ENCODE measurements at regions not wholly inside any gene's neighbourhood (a gene's known extent, or its start where the extent isn't known, plus 50 kb on each side); places are given as distances from the start of the nearest gene placed in this dataset.
A peak's percentile ranks its signal among the peaks of the same experiment; 100 is the strongest.
"Not testable (repeated sequence)": the region's sequence is repeated elsewhere in the genome, so short reads cannot be mapped to it uniquely, and the experiment has no call there.

GRCh38 chr7:69049326-69049725 lies 548.9 kb upstream of the AUTS2 start:
- Histone ChIP-seq H3K9me3 (ENCODE audit: insufficient read depth, low read depth, low read length) (peaks cover 8% of the 10 kb centered on the region), H3K36me3 (ENCODE audit: insufficient read depth, low read depth, low read length) (no peaks in the 10 kb centered on the region), H3K9ac (ENCODE audit: low read depth, low read length) (no peak overlapping the region), H3K27ac (ENCODE audit: low read length) (no peak overlapping the region), H3K4me3 (ENCODE audit: low read length) (no peak overlapping the region), H3K4me1 (ENCODE audit: insufficient read depth, low read length) (no peaks in the 10 kb centered on the region), H3K27me3 (ENCODE audit: insufficient read depth, low read length) (no peaks in the 10 kb centered on the region)

DNA sequence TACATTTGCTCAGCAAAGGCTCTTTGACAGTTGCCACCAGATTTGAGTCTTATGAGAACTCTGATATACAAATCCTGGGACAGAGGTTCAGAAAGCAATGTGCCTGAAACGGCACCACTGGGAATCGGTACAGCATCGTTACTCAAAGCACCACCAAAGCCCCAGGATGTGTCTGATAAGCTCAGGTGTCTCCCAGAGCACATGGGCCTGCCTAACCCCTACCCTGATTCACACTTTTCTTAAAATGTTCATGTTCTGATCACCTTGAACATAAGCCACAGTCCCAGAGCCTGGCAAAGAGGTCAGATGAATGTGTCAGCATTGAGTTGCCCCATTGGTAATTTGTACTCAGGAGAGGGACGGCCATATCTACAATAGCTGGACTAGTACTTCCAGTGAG lies 545.8 kb upstream of the AUTS2 start:
- no peak overlapping the region for H3K27ac ChIP-seq (ENCODE audit: low read length)
- no peaks in the 10 kb centered on the region for H3K36me3 ChIP-seq (ENCODE audit: insufficient read depth, low read depth, low read length)
- no peaks in the 10 kb centered on the region for H3K4me1 ChIP-seq (ENCODE audit: insufficient read depth, low read length)
- H3K4me3 ChIP-seq (ENCODE audit: low read length) = no peak overlapping the region
- no peak overlapping the region for H3K9ac ChIP-seq (ENCODE audit: low read depth, low read length)
- no peaks in the 10 kb centered on the region for H3K9me3 ChIP-seq (ENCODE audit: insufficient read depth, low read depth, low read length)
- H3K27me3 ChIP-seq (ENCODE audit: insufficient read depth, low read length) = no peaks in the 10 kb centered on the region

DNA sequence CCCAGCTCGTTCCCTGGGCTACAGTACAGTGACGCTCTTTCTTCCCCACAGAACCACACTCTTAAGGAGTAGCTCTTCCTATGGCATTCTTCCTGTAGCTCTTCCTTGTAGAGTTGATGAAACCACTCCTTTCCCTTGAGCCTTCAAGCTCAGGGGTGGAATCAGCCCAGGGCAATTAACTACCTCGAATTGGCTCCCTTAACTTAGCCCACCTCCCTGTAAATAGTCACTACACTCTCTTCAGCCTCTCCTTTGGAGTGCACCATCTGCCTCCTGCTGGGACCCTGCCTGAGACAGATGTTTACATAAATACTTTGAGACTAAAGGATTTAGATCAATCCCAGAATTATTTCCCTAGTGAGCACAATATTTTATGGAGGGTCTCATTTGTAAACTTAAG lies 537.8 kb upstream of the AUTS2 start:
- Histone ChIP-seq H3K4me1 (ENCODE audit: insufficient read depth, low read length) (peaks cover 6% of the 10 kb centered on the region; the same call in 1 of the 2 replicates), H3K27ac (ENCODE audit: low read length) (no peak overlapping the region)

DNA sequence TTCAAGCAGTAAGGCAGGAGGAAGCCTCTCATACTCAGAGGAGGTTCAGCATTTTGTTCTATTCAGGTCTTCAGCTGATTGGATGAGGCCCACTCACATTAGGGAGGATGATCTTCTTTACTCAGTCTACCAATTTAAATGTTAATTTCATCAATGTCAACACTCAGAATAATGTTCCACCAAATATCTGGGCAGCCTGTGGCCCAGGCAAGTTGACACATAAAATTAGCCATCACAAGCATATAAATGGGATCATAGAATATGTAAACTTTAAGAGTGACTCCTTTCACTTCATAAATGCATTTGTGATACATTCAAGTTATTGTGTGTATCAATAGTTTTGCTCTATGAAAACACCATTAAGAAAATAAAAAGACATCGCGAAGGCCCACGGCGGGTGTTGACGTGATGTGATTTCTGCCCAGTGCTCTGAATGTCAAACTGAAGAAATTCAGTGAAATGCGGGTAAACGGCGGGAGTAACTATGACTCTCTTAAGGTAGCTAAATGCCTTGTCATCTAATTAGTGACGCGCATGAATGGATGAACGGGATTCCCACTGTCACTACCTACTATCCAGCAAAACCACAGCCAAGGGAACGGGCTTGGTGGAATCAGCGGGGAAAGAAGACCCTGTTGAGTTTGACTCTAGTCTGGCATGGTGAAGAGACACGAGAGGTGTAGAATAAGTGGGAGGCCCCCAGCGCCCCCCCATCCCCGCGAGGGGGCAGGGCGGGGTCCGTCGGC lies 536.1 kb upstream of the AUTS2 start:
- H3K4me1 ChIP-seq (ENCODE audit: insufficient read depth, low read length) = peaks cover 6% of the 10 kb centered on the region; the same call in 1 of the 2 replicates
- no peaks in the 10 kb centered on the region for H3K36me3 ChIP-seq (ENCODE audit: insufficient read depth, low read depth, low read length)
- no peaks in the 10 kb centered on the region for H3K27me3 ChIP-seq (ENCODE audit: insufficient read depth, low read length)
- no peak overlapping the region for H3K9ac ChIP-seq (ENCODE audit: low read depth, low read length)
- H3K27ac ChIP-seq (ENCODE audit: low read length) = no peak overlapping the region
- peaks cover 4% of the 10 kb centered on the region; the same call in 1 of the 2 replicates for H3K9me3 ChIP-seq (ENCODE audit: insufficient read depth, low read depth, low read length)
- no peak overlapping the region for H3K4me3 ChIP-seq (ENCODE audit: low read length)

More for the DNA sequence above, 537.8 kb upstream of the AUTS2 start:
- H3K9ac ChIP-seq (ENCODE audit: low read depth, low read length) = no peak overlapping the region
- H3K9me3 ChIP-seq (ENCODE audit: insufficient read depth, low read depth, low read length) = peaks cover 4% of the 10 kb centered on the region; the same call in 1 of the 2 replicates
- H3K36me3 ChIP-seq (ENCODE audit: insufficient read depth, low read depth, low read length) = no peaks in the 10 kb centered on the region
- H3K27me3 ChIP-seq (ENCODE audit: insufficient read depth, low read length) = no peaks in the 10 kb centered on the region
- H3K4me3 ChIP-seq (ENCODE audit: low read length) = no peak overlapping the region

DNA sequence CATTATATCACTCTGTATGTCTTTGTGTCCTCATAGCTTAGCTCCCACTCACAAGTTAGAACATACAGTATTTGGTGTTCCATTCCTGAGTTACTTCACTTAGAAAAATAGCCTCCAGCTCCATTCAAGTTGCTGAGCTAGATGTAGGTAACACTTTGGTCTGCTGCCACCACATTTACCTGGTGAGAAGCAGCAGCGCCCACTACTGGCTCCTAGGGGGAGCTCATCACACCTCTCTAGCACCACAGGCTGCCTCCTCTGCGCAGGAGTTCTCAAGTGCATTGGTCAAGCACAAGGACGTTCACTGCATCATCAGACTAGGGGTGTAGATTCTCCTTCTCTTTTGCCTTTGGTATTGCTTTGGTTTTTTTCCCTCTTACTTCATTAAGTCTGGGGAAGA lies 530.9 kb upstream of the AUTS2 start:
- Histone ChIP-seq H3K4me3 (ENCODE audit: low read length) (no peak overlapping the region), H3K27ac (ENCODE audit: low read length) (no peak overlapping the region), H3K36me3 (ENCODE audit: insufficient read depth, low read depth, low read length) (no peaks in the 10 kb centered on the region), H3K9me3 (ENCODE audit: insufficient read depth, low read depth, low read length) (peaks cover 14% of the 10 kb centered on the region; the same call in 1 of the 2 replicates), H3K9ac (ENCODE audit: low read depth, low read length) (no peak overlapping the region), H3K4me1 (ENCODE audit: insufficient read depth, low read length) (no peaks in the 10 kb centered on the region), H3K27me3 (ENCODE audit: insufficient read depth, low read length) (no peaks in the 10 kb centered on the region)

DNA sequence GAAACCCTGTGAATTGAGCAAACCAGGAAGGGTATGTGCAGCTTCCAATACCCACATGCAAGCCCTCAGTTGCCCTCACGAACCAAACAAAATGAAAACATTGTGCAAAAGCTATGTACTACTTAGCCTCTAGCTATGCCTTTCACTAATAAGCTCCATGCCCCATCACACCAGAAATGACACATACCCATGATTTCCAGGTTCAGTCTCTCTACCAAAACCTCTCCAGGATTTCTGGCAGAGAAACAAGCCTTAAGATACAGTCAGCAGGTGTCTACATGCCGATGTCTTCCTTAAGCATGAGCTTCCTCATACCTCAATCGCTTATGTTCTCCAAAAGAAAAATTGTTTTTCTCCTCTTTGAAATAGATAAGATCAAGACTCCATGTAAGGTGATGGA lies 527.8 kb upstream of the AUTS2 start:
- Histone ChIP-seq H3K9ac (ENCODE audit: low read depth, low read length) (no peak overlapping the region), H3K9me3 (ENCODE audit: insufficient read depth, low read depth, low read length) (peaks cover 14% of the 10 kb centered on the region; the same call in 1 of the 2 replicates), H3K4me3 (ENCODE audit: low read length) (no peak overlapping the region), H3K27me3 (ENCODE audit: insufficient read depth, low read length) (no peaks in the 10 kb centered on the region), H3K27ac (ENCODE audit: low read length) (no peak overlapping the region), H3K4me1 (ENCODE audit: insufficient read depth, low read length) (no peaks in the 10 kb centered on the region), H3K36me3 (ENCODE audit: insufficient read depth, low read depth, low read length) (no peaks in the 10 kb centered on the region)

- H3K27me3 ChIP-seq (ENCODE audit: insufficient read depth, low read length) = no peaks in the 10 kb centered on the region
- H3K9ac ChIP-seq (ENCODE audit: low read depth, low read length) = no peak overlapping the region
- no peaks in the 10 kb centered on the region for H3K36me3 ChIP-seq (ENCODE audit: insufficient read depth, low read depth, low read length)
- H3K9me3 ChIP-seq (ENCODE audit: insufficient read depth, low read depth, low read length) = no peaks in the 10 kb centered on the region
- H3K4me1 ChIP-seq (ENCODE audit: insufficient read depth, low read length) = peaks cover 6% of the 10 kb centered on the region; the same call in 1 of the 2 replicates
- no peak overlapping the region for H3K27ac ChIP-seq (ENCODE audit: low read length)
- H3K4me3 ChIP-seq (ENCODE audit: low read length) = no peak overlapping the region
Observed at GRCh38 chr7:69076566-69076965, 521.7 kb upstream of the AUTS2 start.

- Histone ChIP-seq H3K9ac (ENCODE audit: low read depth, low read length) (no peak overlapping the region), H3K27ac (ENCODE audit: low read length) (no peak overlapping the region), H3K9me3 (ENCODE audit: insufficient read depth, low read depth, low read length) (no peaks in the 10 kb centered on the region), H3K4me1 (ENCODE audit: insufficient read depth, low read length) (peaks cover 6% of the 10 kb centered on the region; the same call in 1 of the 2 replicates), H3K27me3 (ENCODE audit: insufficient read depth, low read length) (no peaks in the 10 kb centered on the region), H3K36me3 (ENCODE audit: insufficient read depth, low read depth, low read length) (no peaks in the 10 kb centered on the region), H3K4me3 (ENCODE audit: low read length) (peak overlapping the region; percentile 0; the same call in 1 of the 2 replicates)
Observed at GRCh38 chr7:69078997-69079769, 519.1 kb upstream of the AUTS2 start.

GRCh38 chr7:69087281-69087680 lies 511.0 kb upstream of the AUTS2 start:
- H3K4me1 ChIP-seq (ENCODE audit: insufficient read depth, low read length); H3K36me3 ChIP-seq (ENCODE audit: insufficient read depth, low read depth, low read length); H3K27ac ChIP-seq (ENCODE audit: low read length); H3K4me3 ChIP-seq (ENCODE audit: low read length); H3K9me3 ChIP-seq (ENCODE audit: insufficient read depth, low read depth, low read length); H3K9ac ChIP-seq (ENCODE audit: low read depth, low read length); H3K27me3 ChIP-seq (ENCODE audit: insufficient read depth, low read length): not testable (repeated sequence)

- H3K4me1 ChIP-seq (ENCODE audit: insufficient read depth, low read length) = no peaks in the 10 kb centered on the region
- no peak overlapping the region for H3K4me3 ChIP-seq (ENCODE audit: low read length)
- H3K27ac ChIP-seq (ENCODE audit: low read length) = no peak overlapping the region
- H3K36me3 ChIP-seq (ENCODE audit: insufficient read depth, low read depth, low read length) = no peaks in the 10 kb centered on the region
- H3K9me3 ChIP-seq (ENCODE audit: insufficient read depth, low read depth, low read length) = peaks cover 6% of the 10 kb centered on the region; the same call in 1 of the 2 replicates
- H3K27me3 ChIP-seq (ENCODE audit: insufficient read depth, low read length) = no peaks in the 10 kb centered on the region
- H3K9ac ChIP-seq (ENCODE audit: low read depth, low read length) = no peak overlapping the region
Observed at GRCh38 chr7:69088185-69088584, 510.1 kb upstream of the AUTS2 start.

- Histone ChIP-seq H3K27me3 (ENCODE audit: insufficient read depth, low read length) (no peaks in the 10 kb centered on the region), H3K27ac (ENCODE audit: low read length) (no peak overlapping the region)
Observed at GRCh38 chr7:69090936-69091335, 507.3 kb upstream of the AUTS2 start.

GRCh38 chr7:69091521-69091920 lies 506.8 kb upstream of the AUTS2 start:
- no peaks in the 10 kb centered on the region for H3K4me1 ChIP-seq (ENCODE audit: insufficient read depth, low read length)
- H3K27me3 ChIP-seq (ENCODE audit: insufficient read depth, low read length) = no peaks in the 10 kb centered on the region
- H3K4me3 ChIP-seq (ENCODE audit: low read length) = no peak overlapping the region
- no peak overlapping the region for H3K27ac ChIP-seq (ENCODE audit: low read length)
- H3K9me3 ChIP-seq (ENCODE audit: insufficient read depth, low read depth, low read length) = peaks cover 23% of the 10 kb centered on the region
- H3K36me3 ChIP-seq (ENCODE audit: insufficient read depth, low read depth, low read length) = no peaks in the 10 kb centered on the region
- H3K9ac ChIP-seq (ENCODE audit: low read depth, low read length) = no peak overlapping the region

More at GRCh38 chr7:69090936-69091335, 507.3 kb upstream of the AUTS2 start:
- no peak overlapping the region for H3K4me3 ChIP-seq (ENCODE audit: low read length)
- H3K9me3 ChIP-seq (ENCODE audit: insufficient read depth, low read depth, low read length) = peaks cover 23% of the 10 kb centered on the region
- no peak overlapping the region for H3K9ac ChIP-seq (ENCODE audit: low read depth, low read length)
- no peaks in the 10 kb centered on the region for H3K4me1 ChIP-seq (ENCODE audit: insufficient read depth, low read length)
- no peaks in the 10 kb centered on the region for H3K36me3 ChIP-seq (ENCODE audit: insufficient read depth, low read depth, low read length)

All from iPS-20b (cell line).